HL-60 (cell line): ENCODE measurements at regions not wholly inside any gene's neighbourhood (a gene's known extent, or its start where the extent isn't known, plus 50 kb on each side); places are given as distances from the start of the nearest gene placed in this dataset.

Source experiments
- CTCF ChIP-seq: IDR thresholded peaks from one replicate; pipeline ENCODE4 v1.5.1; 2011; ENCODE audit warnings: low read length, control low read depth, inconsistent platforms; ENCODE audit not compliant: insufficient read depth
- GABPA ChIP-seq: IDR thresholded peaks from 2 replicates; pipeline ENCODE4 v1.6.1; 2012; ENCODE audit warnings: low read depth
- TF ChIP-seq, protein P1 (sequence below): IDR thresholded peaks from 2 replicates; pipeline ENCODE4 v1.6.1; 2012; ENCODE audit warnings: low read depth; ENCODE audit not compliant: insufficient replicate concordance

- no peak for TF ChIP-seq CTCF
- no peak for TF ChIP-seq GABPA
- TF ChIP-seq, protein P1, sequence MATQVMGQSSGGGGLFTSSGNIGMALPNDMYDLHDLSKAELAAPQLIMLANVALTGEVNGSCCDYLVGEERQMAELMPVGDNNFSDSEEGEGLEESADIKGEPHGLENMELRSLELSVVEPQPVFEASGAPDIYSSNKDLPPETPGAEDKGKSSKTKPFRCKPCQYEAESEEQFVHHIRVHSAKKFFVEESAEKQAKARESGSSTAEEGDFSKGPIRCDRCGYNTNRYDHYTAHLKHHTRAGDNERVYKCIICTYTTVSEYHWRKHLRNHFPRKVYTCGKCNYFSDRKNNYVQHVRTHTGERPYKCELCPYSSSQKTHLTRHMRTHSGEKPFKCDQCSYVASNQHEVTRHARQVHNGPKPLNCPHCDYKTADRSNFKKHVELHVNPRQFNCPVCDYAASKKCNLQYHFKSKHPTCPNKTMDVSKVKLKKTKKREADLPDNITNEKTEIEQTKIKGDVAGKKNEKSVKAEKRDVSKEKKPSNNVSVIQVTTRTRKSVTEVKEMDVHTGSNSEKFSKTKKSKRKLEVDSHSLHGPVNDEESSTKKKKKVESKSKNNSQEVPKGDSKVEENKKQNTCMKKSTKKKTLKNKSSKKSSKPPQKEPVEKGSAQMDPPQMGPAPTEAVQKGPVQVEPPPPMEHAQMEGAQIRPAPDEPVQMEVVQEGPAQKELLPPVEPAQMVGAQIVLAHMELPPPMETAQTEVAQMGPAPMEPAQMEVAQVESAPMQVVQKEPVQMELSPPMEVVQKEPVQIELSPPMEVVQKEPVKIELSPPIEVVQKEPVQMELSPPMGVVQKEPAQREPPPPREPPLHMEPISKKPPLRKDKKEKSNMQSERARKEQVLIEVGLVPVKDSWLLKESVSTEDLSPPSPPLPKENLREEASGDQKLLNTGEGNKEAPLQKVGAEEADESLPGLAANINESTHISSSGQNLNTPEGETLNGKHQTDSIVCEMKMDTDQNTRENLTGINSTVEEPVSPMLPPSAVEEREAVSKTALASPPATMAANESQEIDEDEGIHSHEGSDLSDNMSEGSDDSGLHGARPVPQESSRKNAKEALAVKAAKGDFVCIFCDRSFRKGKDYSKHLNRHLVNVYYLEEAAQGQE, result no peak
Observed at GRCh38 chr10:62491597-62491996, 117.4 kb downstream of the ZNF365 start.
